T-helper 17 cell (primary cell): ENCODE measurements at regions not wholly inside any gene's neighbourhood (a gene's known extent, or its start where the extent isn't known, plus 50 kb on each side); places are given as distances from the start of the nearest gene placed in this dataset.

ENCODE experiments used
- ATAC-seq: fragments of 150-1000 bp; cut with Tn5 transposase; 2 replicates; pipeline ENCODE4 v1.10.0; 2021; ENCODE audit warnings: mild to moderate bottlenecking, moderate library complexity
- DNase-seq, 3 donors: peaks; one replicate each; pipeline versions ENCODE4 v3.0.0 to v3.0.0-alpha.2; 2020 to 2021
- H3K9me3 ChIP-seq: one replicate; pipeline ENCODE4 v1.7.0; 2013; ENCODE audit warnings: low read length, mild to moderate bottlenecking; ENCODE audit not compliant: control insufficient read depth, poor library complexity, severe bottlenecking
- H3K27ac Mint-ChIP-seq: one replicate; pipeline ENCODE4 v1.8.0; 2022; ENCODE audit warnings: mild to moderate bottlenecking, moderate library complexity, mixed read lengths
- H3K27me3 Mint-ChIP-seq: one replicate; pipeline ENCODE4 v1.8.0; 2022; ENCODE audit warnings: mixed read lengths
- H3K36me3 Mint-ChIP-seq: one replicate; pipeline ENCODE4 v1.8.0; 2022; ENCODE audit warnings: low read depth, mixed read lengths
- H3K4me1 Mint-ChIP-seq: one replicate; pipeline ENCODE4 v1.8.0; 2022; ENCODE audit warnings: mild to moderate bottlenecking, mixed read lengths
- H3K4me3 Mint-ChIP-seq: one replicate; pipeline ENCODE4 v1.8.0; 2022; ENCODE audit warnings: mild to moderate bottlenecking, moderate library complexity, mixed read lengths

GRCh38 chr1:204814166-204814884, 56.3 kb upstream of the NFASC start:
- no peak overlapping the region for H3K4me3 Mint-ChIP-seq
- ATAC-seq, result no peak
- no peaks in the 10 kb centered on the region for H3K9me3 ChIP-seq
- no peaks in the 10 kb centered on the region for H3K36me3 Mint-ChIP-seq
- peaks cover 2% of the 10 kb centered on the region for H3K4me1 Mint-ChIP-seq
- no peak overlapping the region for H3K27ac Mint-ChIP-seq
- DNase-seq, result no peak
- peaks cover 50% of the 10 kb centered on the region for H3K27me3 Mint-ChIP-seq

GRCh38 chr1:204817341-204817740, 53.3 kb upstream of the NFASC start:
- no peak for ATAC-seq
- H3K4me3 Mint-ChIP-seq, result no peak overlapping the region
- peaks cover 2% of the 10 kb centered on the region for H3K4me1 Mint-ChIP-seq
- no peaks in the 10 kb centered on the region for H3K36me3 Mint-ChIP-seq
- H3K27me3 Mint-ChIP-seq, result peaks cover 50% of the 10 kb centered on the region
- DNase-seq, result no peak
- H3K9me3 ChIP-seq, result no peaks in the 10 kb centered on the region
- no peak overlapping the region for H3K27ac Mint-ChIP-seq

DNA sequence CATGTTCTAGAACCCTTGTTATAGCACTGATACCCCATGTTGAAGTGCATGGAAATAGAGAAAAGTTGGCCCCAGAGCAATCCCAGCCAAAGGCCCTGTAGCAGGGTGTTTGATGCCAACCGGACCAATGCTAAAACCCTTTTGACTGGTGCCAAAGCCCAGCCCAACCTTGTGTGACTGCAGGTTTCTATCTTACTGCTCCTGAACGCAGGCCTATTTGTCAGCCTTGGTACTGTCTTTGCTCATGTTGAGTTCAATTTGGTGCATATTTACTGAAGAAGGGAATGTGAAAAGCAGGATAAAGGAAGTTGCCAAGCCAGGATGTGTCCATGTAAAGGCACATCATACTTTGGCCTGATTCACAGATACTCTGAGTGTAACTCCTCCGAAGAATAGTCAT, 51.7 kb upstream of the NFASC start:
- no peak overlapping the region for H3K27ac Mint-ChIP-seq
- H3K4me1 Mint-ChIP-seq, result peaks cover 2% of the 10 kb centered on the region
- peaks cover 44% of the 10 kb centered on the region for H3K27me3 Mint-ChIP-seq
- H3K4me3 Mint-ChIP-seq, result no peak overlapping the region
- ATAC-seq (no peak), DNase-seq (no peak)
- H3K9me3 ChIP-seq, result no peaks in the 10 kb centered on the region
- no peaks in the 10 kb centered on the region for H3K36me3 Mint-ChIP-seq

GRCh38 chr1:204819495-204819894, 51.2 kb upstream of the NFASC start:
- H3K4me3 Mint-ChIP-seq, result no peak overlapping the region
- DNase-seq, result no peak
- no peaks in the 10 kb centered on the region for H3K36me3 Mint-ChIP-seq
- H3K4me1 Mint-ChIP-seq, result peaks cover 2% of the 10 kb centered on the region
- H3K9me3 ChIP-seq, result no peaks in the 10 kb centered on the region
- peaks cover 40% of the 10 kb centered on the region for H3K27me3 Mint-ChIP-seq
- no peak for ATAC-seq
- no peak overlapping the region for H3K27ac Mint-ChIP-seq
